Neural cell (in vitro differentiated cells): ENCODE measurements at regions not wholly inside any gene's neighbourhood (a gene's known extent, or its start where the extent isn't known, plus 50 kb on each side); places are given as distances from the start of the nearest gene placed in this dataset.

Source experiments
- H2AFZ ChIP-seq: fragments of 200-600, 300-800 bp; sonication (generic), shearing (Covaris generic); 2 replicates; pipeline ENCODE4 v1.6.0; 2014; ENCODE audit warnings: low read depth, mild to moderate bottlenecking, antibody characterized with exemption, low read length, moderate library complexity
- H3F3A ChIP-seq: fragments of 200-600 bp; shearing (Covaris generic); 2 replicates; pipeline ENCODE4 v1.6.1; 2016; ENCODE audit warnings: mild to moderate bottlenecking, moderate library complexity, mixed read lengths, antibody characterized with exemption, low read length; ENCODE audit not compliant: insufficient read depth, poor library complexity, severe bottlenecking
- H3K27ac ChIP-seq: fragments of 200-600, 300-800 bp; sonication (generic), shearing (Covaris generic); 2 replicates; pipeline ENCODE4 v1.5.1; 2014; ENCODE audit warnings: mild to moderate bottlenecking, low read length, moderate library complexity
- H3K27me3 ChIP-seq: fragments of 300-800, 200-600 bp; sonication (generic), shearing (Covaris generic); 2 replicates; pipeline ENCODE4 v1.6.0; 2014; ENCODE audit warnings: mild to moderate bottlenecking, low read depth, low read length, moderate library complexity; ENCODE audit not compliant: insufficient read depth
- H3K36me3 ChIP-seq: fragments of 300-800, 200-600 bp; sonication (generic), shearing (Covaris generic); 2 replicates; pipeline ENCODE4 v1.5.1; 2014; ENCODE audit warnings: mild to moderate bottlenecking, antibody characterized with exemption, low read length, moderate library complexity; ENCODE audit not compliant: insufficient read depth
- H3K4me2 ChIP-seq: fragments of 300-800, 200-600 bp; sonication (generic), shearing (Covaris generic); 2 replicates; pipeline ENCODE4 v1.6.0; 2014; ENCODE audit warnings: mild to moderate bottlenecking, low read length
- H3K4me3 ChIP-seq: fragments of 300-800, 200-600 bp; sonication (generic), shearing (Covaris generic); 2 replicates; pipeline ENCODE4 v1.5.1; 2014; ENCODE audit warnings: mild to moderate bottlenecking, low read length, moderate library complexity
- H3K79me2 ChIP-seq: fragments of 200-600 bp; shearing (Covaris generic); replicated peaks from 2 replicates; pipeline ENCODE4 v1.6.0; 2014; ENCODE audit warnings: mild to moderate bottlenecking, low read length, moderate library complexity; ENCODE audit not compliant: insufficient read depth
- H3K9ac ChIP-seq: fragments of 300-800, 200-600 bp; sonication (generic), shearing (Covaris generic); 2 replicates; pipeline ENCODE4 v1.6.1; 2016; ENCODE audit warnings: mild to moderate bottlenecking, low read length, mixed read lengths
- H3K9me2 ChIP-seq: fragments of 200-600 bp; shearing (Covaris generic); 2 replicates; pipeline ENCODE4 v1.6.1; 2016; ENCODE audit warnings: mild to moderate bottlenecking, low read length, mixed read lengths; ENCODE audit not compliant: insufficient read depth
- H3K9me3 ChIP-seq: fragments of 200-600, 300-800 bp; sonication (generic), shearing (Covaris generic); 2 replicates; pipeline ENCODE4 v1.6.1; 2016; ENCODE audit warnings: mild to moderate bottlenecking, mixed run types, low read length, moderate library complexity, mixed read lengths
- H4K20me1 ChIP-seq: fragments of 200-600 bp; shearing (Covaris generic); 2 replicates; pipeline ENCODE4 v1.6.1; 2016; ENCODE audit warnings: mild to moderate bottlenecking, mixed run types; ENCODE audit not compliant: insufficient read depth
- EP300 ChIP-seq: fragments of 450-650 bp; conservative IDR thresholded peaks from 2 replicates; pipeline ENCODE4 v1.6.1; 2014; ENCODE audit warnings: antibody characterized with exemption, mild to moderate bottlenecking, moderate library complexity; ENCODE audit not compliant: poor library complexity, severe bottlenecking
- EZH2 ChIP-seq: fragments of 200-600, 300-800 bp; shearing (Covaris generic), sonication (generic); IDR thresholded peaks from 2 replicates; pipeline ENCODE4 v1.6.1; 2014; ENCODE audit warnings: antibody characterized with exemption, low read length, borderline replicate concordance, mild to moderate bottlenecking; ENCODE audit not compliant: insufficient read depth, poor library complexity, severe bottlenecking
- MXI1 ChIP-seq: fragments of 450-650 bp; conservative IDR thresholded peaks from 2 replicates; pipeline ENCODE4 v1.6.1; 2014; ENCODE audit warnings: antibody characterized with exemption, mild to moderate bottlenecking; ENCODE audit not compliant: poor library complexity, severe bottlenecking
- POLR2AphosphoS5 ChIP-seq: IDR thresholded peaks from 2 replicates; pipeline ENCODE4 v1.6.1; 2012
- RAD21 ChIP-seq: fragments of 450-650 bp; conservative IDR thresholded peaks from 2 replicates; pipeline ENCODE4 v1.6.1; 2014; ENCODE audit warnings: antibody characterized with exemption, mild to moderate bottlenecking, moderate library complexity
- SMC3 ChIP-seq: fragments of 450-650 bp; conservative IDR thresholded peaks from 2 replicates; pipeline ENCODE4 v1.6.1; 2014; ENCODE audit warnings: antibody characterized with exemption, mild to moderate bottlenecking, moderate library complexity; ENCODE audit not compliant: poor library complexity
- TAF1 ChIP-seq: IDR thresholded peaks from 2 replicates; pipeline ENCODE4 v1.6.1; 2012; ENCODE audit warnings: low read depth
- TF ChIP-seq, protein P1 (sequence below): IDR thresholded peaks from 2 replicates; pipeline ENCODE4 v1.6.1; 2012; ENCODE audit warnings: borderline replicate concordance
- TF ChIP-seq, protein P2 (sequence below): fragments of 450-650 bp; IDR thresholded peaks from 2 replicates; pipeline ENCODE4 v1.5.1; 2014; ENCODE audit warnings: antibody characterized with exemption, mild to moderate bottlenecking, moderate library complexity; ENCODE audit not compliant: poor library complexity, severe bottlenecking

DNA sequence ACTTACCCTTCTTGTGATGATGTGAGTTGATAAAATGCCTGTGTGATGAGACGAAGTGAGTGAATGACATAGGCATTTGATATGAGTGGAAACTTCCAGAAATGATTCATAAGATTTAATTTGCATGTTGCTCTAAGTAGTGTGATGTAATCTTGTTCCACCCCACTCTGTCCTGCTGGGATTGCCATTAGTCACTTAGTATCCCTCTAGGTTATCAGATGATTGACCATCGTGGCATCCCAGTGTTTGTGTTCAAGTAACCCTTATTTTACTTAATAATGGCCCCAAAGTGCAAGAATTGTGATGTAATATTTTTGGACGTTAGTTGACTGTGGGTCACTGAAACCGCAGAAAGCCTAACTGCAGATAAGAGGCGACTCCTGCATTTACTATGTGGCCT is 214.4 kb upstream of the DIO2 start:
- Histone ChIP-seq H3K27me3 (no peaks in the 10 kb centered on the region), H3K79me2 (no peaks in the 10 kb centered on the region), H3K36me3 (no peaks in the 10 kb centered on the region), H3F3A (no peaks in the 10 kb centered on the region), H3K4me3 (no peak overlapping the region), H3K9me2 (no peaks in the 10 kb centered on the region), H2AFZ (no peak overlapping the region), H3K4me2 (no peak overlapping the region), H3K9ac (no peak overlapping the region), H3K27ac (no peak overlapping the region), H4K20me1 (no peaks in the 10 kb centered on the region), H3K9me3 (no peaks in the 10 kb centered on the region)
- TF ChIP-seq EZH2 (no peak), RAD21 (no peak), TAF1 (no peak), EP300 (no peak), POLR2AphosphoS5 (no peak), MXI1 (no peak), SMC3 (no peak)
- TF ChIP-seq, protein P1, sequence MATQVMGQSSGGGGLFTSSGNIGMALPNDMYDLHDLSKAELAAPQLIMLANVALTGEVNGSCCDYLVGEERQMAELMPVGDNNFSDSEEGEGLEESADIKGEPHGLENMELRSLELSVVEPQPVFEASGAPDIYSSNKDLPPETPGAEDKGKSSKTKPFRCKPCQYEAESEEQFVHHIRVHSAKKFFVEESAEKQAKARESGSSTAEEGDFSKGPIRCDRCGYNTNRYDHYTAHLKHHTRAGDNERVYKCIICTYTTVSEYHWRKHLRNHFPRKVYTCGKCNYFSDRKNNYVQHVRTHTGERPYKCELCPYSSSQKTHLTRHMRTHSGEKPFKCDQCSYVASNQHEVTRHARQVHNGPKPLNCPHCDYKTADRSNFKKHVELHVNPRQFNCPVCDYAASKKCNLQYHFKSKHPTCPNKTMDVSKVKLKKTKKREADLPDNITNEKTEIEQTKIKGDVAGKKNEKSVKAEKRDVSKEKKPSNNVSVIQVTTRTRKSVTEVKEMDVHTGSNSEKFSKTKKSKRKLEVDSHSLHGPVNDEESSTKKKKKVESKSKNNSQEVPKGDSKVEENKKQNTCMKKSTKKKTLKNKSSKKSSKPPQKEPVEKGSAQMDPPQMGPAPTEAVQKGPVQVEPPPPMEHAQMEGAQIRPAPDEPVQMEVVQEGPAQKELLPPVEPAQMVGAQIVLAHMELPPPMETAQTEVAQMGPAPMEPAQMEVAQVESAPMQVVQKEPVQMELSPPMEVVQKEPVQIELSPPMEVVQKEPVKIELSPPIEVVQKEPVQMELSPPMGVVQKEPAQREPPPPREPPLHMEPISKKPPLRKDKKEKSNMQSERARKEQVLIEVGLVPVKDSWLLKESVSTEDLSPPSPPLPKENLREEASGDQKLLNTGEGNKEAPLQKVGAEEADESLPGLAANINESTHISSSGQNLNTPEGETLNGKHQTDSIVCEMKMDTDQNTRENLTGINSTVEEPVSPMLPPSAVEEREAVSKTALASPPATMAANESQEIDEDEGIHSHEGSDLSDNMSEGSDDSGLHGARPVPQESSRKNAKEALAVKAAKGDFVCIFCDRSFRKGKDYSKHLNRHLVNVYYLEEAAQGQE: no peak
- TF ChIP-seq, protein P2, sequence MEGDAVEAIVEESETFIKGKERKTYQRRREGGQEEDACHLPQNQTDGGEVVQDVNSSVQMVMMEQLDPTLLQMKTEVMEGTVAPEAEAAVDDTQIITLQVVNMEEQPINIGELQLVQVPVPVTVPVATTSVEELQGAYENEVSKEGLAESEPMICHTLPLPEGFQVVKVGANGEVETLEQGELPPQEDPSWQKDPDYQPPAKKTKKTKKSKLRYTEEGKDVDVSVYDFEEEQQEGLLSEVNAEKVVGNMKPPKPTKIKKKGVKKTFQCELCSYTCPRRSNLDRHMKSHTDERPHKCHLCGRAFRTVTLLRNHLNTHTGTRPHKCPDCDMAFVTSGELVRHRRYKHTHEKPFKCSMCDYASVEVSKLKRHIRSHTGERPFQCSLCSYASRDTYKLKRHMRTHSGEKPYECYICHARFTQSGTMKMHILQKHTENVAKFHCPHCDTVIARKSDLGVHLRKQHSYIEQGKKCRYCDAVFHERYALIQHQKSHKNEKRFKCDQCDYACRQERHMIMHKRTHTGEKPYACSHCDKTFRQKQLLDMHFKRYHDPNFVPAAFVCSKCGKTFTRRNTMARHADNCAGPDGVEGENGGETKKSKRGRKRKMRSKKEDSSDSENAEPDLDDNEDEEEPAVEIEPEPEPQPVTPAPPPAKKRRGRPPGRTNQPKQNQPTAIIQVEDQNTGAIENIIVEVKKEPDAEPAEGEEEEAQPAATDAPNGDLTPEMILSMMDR: no peak

DNA sequence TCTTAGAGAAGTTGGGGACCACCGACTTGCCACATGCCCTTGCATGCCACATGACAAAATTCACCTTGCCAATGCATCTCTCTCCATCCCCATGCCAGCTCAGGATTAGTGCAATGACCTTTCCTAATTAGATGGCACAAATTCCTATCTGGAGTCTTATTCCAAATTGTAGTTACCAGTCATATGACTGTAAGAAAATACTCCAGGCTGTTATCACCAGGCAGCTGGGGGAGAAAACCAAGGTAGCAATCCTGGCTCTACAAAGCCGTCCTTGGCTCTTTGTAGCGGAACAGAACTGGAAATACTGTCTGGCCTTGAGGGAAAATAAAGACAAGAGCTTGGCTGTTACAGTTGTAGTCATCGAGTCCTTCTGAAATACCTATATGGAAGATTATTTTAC is 208.5 kb upstream of the DIO2 start:
- Histone ChIP-seq H3K9me2 (no peaks in the 10 kb centered on the region), H3K27me3 (no peaks in the 10 kb centered on the region)
- TF ChIP-seq EZH2 (no peak), POLR2AphosphoS5 (no peak), RAD21 (no peak), EP300 (no peak), SMC3 (no peak), MXI1 (no peak), TAF1 (no peak)
- TF ChIP-seq, protein P2: no peak
- TF ChIP-seq, protein P1: no peak

More for the DNA sequence above, 208.5 kb upstream of the DIO2 start:
- no peak overlapping the region for H3K4me2 ChIP-seq
- no peaks in the 10 kb centered on the region for H4K20me1 ChIP-seq
- H3K9ac ChIP-seq: no peak overlapping the region
- no peaks in the 10 kb centered on the region for H3K9me3 ChIP-seq
- H3K4me3 ChIP-seq: no peak overlapping the region
- no peaks in the 10 kb centered on the region for H3F3A ChIP-seq
- no peak overlapping the region for H3K27ac ChIP-seq
- no peaks in the 10 kb centered on the region for H3K79me2 ChIP-seq
- H3K36me3 ChIP-seq: no peaks in the 10 kb centered on the region
- no peak overlapping the region for H2AFZ ChIP-seq
